Stimulated activated CD4-positive, alpha-beta T cell treated with anti-CD3 and anti-CD28 coated beads, Interleukin-1b, Interleukin-23, amount 100 ng/mL, for 48 hours (primary cell): ENCODE measurements at regions not wholly inside any gene's neighbourhood (a gene's known extent, or its start where the extent isn't known, plus 50 kb on each side); places are given as distances from the start of the nearest gene placed in this dataset.
"Not testable (repeated sequence)": the region's sequence is repeated elsewhere in the genome, so short reads cannot be mapped to it uniquely, and the experiment has no call there.

Experiments used
- DNase-seq: peaks from one replicate; pipeline ENCODE4 v3.0.0-alpha.2; 2020

DNA sequence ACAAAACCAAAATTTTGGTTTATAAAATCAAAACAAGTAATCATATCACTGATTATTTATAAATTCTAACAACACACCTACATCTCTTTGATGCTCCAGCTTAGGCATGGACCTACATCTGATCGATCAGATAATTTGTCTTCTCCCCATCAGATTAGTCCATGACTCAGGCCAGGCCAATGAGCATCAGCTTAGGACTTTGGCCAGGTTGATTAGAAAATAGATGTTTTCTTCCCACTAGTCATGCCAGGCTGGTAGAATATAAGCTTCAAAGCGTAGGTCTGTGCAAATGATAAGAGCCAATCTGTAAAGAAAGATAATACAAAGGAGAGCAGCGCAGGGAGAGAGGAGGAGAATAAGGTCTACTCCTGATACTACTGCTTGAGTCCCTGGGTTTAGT, 1487.9 kb downstream of the FAM181B start:
- no peak for DNase-seq

DNA sequence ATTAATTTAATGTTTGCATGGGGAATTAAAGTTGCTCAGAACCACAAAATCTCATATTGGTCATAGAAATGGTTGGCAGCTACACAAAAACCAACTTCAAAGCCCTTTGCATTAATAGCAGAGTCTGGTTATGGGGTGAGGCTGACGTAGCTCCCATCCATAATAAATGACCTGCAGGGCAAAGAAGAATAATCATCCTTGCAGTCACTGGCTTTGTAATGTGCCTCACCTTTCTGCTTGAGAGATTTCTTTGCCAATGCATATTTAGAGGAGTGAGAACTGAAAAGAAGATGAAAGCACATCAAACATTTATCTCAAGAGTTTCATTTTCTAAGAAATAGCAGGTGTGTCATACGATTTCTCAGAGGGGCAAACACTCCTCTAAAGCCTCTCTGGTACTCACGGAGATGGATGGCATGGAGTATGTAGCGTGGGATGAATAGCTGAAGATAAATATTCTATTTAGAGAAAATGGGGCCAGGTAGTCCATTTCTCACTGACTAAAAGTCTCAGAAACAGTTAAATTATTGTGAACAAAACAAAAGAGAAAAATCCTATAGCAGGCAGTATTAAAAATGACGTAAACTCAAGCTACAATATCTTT, 1491.9 kb downstream of the FAM181B start:
- DNase-seq = no peak

DNA sequence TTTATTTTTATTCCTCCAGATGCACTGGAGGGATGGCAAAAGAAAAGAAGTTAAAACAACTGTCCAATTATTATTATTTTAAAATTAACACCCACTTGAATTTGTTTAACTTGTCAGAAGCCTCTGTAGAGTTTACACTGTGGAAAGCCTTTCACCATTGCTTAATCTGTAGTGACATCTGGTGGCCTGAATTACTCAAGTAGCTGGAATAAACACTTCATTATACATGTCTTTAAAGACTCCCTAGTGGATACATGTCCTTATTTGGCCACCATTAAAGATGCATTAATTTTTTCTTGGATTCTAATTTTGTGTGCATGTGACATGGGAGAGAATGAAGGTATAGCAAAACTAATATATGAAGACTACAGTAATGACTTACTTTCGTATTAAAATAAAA, 1496.5 kb downstream of the FAM181B start:
- DNase-seq = no peak

- not testable (repeated sequence) for DNase-seq
These were observed 1506.3 kb downstream of the FAM181B start for GRCh38 chr11:81227409-81227808.

- no peak for DNase-seq
These were observed 1509.3 kb downstream of the FAM181B start for GRCh38 chr11:81224396-81224795.

- DNase-seq = no peak
These were observed 1511.2 kb downstream of the FAM181B start for GRCh38 chr11:81222491-81222890.

DNA sequence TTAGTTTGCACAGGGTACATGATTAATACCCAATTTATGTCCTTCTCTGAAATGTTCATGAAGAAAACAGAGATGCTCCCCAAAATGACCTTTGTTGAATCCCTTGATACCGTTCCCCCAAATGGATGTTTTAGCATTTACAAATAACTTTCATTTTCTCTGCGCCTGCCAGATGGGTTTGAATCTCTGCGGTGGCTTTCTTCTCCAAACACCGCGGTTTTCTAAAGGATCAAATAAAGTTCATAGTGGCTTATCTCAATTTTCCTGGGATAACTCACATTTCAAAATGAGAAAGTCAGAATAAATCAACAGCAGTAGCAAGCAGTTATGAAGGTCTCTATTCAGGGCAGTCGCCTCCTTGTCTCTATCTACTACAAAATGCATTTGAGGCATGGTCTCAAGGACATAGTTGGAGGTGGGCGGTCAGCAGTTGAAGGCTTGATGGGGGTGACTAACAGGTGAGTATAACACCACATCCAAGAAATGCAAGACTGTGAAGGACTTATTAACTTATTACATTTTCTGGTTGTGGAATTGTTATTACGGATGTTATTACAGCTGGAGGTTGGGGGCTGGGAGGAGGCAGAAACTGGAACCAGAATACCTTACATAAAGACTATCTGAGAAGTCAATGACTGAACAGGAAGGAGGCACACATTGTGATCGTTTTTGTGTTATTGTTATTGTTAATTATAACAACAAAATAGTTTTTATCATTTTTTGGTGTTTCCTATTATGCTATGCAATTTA, 1513.3 kb downstream of the FAM181B start:
- no peak for DNase-seq

- DNase-seq = no peak
These were observed 1514.0 kb downstream of the FAM181B start for GRCh38 chr11:81219661-81220060.

GRCh38 chr11:81218440-81218839, 1515.2 kb downstream of the FAM181B start:
- no peak for DNase-seq

DNA sequence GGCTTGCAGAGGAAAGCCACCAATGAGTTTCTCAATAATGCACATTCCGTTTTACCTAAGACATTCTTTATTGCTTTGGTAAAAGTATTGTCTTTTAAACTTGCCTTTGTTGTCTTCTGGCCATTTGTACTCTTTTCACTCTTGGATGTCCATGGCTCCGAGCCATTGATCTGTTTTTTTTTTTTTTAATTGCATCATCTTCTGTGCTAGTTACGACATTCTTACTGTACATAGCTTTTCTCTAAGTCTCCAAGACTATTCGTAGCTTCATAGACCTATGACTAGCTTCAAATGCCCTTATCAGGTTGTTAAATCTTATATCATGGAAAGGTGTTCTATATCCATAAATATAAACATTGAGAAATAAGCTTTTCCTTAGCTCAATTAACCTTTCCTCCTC, 1522.6 kb downstream of the FAM181B start:
- DNase-seq = no peak

DNA sequence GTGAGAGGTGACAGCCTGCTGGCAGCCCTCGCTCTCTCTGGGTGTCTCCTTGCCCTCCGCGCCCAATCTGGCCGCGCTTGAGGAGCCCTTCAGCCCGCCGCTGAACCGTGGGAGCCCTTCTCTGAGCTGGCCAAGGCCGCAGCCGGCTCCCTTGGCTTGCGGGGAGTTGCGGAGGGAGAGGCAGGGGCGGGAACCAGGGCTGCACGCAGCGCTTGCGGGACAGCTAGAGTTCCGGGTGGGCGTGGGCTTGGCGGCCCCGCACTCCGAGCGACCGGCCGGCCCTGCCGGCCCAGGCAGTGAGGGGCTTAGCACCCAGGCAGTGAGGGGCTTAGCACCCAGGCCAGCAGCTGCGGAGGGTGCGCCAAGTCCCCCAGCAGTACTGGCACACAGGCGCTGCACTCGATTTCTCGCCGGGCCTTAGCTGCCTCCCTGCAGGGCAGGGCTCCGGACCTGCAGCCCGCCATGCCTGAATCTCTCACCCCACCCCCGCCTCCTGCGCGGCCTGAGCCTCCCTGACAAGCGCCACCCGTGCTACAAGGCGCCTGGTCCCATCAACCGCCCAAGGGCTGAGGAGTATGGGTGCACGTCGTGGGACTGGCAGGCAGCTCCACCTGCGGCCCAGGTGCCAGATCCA, 1526.1 kb downstream of the FAM181B start:
- no peak for DNase-seq

DNA sequence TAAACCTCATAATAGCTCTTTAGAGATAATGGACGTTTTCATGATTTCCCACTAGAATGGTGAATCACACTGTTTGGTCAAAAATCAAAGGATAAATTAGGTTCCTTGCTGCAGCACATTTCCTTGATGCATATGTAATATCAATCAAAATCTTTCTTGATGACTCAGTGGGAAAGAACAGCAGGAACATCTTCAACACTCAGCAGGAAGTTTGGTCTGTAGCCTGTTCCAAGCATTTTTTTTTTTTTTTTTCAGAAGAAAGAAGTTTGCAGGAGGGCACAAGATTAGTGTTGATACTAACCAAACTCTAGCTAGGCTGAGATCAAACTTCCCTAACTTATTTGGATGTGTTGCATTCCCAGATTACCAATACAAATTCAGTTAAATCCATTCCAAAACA, 1529.8 kb downstream of the FAM181B start:
- no peak for DNase-seq

GRCh38 chr11:81197396-81197795, 1536.3 kb downstream of the FAM181B start:
- DNase-seq = no peak

GRCh38 chr11:81192516-81192915, 1541.1 kb downstream of the FAM181B start:
- no peak for DNase-seq

DNA sequence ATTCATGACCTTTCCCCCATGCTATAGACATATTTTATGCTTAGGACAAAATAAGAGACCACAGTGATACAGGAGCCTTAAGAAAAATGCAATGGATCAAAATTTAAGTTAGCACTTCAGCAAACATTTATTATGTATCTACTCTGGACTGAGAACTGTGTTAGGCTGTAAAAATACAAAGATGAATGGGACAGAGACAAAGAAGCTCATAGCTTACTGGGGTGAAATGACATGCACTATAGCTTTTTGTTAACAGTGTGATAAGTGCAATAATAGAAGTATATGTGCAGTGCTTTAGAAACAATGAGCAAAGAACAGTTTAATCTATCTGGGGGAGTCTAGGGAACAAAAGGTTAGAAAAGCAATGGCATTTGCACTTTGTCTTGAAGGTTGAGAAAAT, 1543.1 kb downstream of the FAM181B start:
- DNase-seq = no peak

GRCh38 chr11:81187033-81187432, 1546.6 kb downstream of the FAM181B start:
- not testable (repeated sequence) for DNase-seq

DNA sequence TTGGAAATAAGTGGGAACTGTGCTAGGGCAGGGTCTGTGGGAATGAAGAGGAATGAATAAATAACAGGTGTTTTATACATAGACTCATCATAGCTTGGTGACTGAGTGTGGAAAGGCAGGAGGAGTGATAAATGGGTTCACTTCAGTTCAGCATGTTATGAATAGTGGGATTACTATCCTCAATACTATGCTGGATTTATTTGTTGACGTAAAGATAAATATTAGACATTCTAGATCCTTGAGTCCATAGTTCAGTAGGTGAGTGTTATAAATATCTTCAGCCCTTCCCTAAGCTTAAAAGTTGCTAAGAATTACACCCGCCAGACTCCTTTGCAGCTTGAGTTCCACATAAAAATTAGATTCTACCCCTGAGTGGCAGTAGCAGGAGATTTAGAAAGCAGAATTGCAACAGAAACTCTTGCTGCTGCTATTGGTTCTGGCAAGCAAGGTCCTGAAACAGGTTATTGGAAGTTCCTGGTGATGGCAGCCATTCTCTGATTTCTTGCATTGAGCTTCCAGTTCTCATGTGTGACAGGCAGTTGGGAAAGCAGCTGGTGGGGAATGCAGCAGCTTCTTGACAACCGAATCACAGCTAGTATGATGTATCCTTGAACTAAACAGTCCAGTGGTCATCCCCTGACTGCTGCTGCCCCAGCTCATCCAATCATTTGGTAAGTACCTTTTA, 1558.9 kb downstream of the FAM181B start:
- no peak for DNase-seq

- DNase-seq = no peak
These were observed 1568.5 kb downstream of the FAM181B start for GRCh38 chr11:81165164-81165563.

DNA sequence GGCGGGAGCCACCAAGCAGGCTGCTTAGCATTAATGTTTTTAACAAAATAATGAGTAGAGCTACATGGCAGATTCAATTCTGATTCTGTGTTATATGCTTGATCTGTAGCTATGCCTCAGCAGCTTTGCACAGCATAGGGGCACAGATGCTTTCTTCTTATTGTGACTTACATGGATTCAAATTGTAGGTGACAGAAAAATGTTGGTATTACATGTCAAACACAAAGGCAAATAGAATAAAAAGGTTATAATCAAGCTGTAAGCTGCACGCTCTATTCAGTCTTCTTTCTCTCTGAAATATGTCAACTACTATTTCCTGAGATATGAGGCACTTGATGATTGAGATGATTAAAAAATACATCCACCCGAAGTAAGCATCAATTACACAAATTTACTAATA, 1573.8 kb downstream of the FAM181B start:
- no peak for DNase-seq

GRCh38 chr11:81135570-81135969, 1598.1 kb downstream of the FAM181B start:
- no peak for DNase-seq

DNA sequence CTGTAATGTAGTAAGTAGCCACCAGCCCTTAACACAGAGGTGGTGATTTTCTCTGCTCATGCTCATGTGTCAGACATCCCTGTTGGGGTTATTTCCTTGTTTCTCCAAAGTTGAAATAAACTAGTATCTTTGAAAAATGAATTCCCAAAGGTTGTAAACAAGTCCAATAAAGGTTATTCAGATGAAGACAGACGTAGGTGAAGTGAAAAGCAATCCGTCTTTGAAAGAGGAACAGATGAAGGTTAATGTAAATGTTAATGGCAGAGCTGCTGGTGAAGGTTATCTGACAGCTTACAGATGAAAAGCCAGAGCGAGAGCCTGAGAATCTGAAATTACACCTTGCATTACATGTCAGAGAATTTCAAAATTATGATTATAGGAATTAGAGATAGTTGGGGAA, 1604.0 kb downstream of the FAM181B start:
- DNase-seq = no peak

- DNase-seq = no peak
These were observed 1620.9 kb downstream of the FAM181B start for GRCh38 chr11:81112718-81113117.

DNA sequence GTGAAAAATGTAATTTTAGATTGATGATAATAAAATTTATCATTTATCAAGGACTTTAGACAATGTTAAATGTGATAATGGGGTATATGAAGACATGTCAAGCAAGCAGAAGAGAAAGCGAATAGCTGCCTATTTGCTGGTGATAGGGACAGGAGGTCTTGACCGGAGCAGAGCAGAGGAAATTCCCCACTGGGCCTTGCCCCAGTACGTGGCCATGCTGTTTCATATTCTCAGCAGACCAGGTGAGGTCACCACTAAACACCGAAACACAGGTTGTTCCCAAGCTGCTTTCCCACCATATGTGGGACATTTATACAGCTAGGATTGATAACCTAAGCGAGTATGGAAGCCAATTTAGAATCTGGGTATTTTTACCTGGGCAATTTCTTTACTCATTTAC, 1629.6 kb downstream of the FAM181B start:
- DNase-seq = no peak

GRCh38 chr11:81098471-81098870, 1635.2 kb downstream of the FAM181B start:
- no peak for DNase-seq
